ENCODE measurements at regions not wholly inside any gene's neighbourhood (a gene's known extent, or its start where the extent isn't known, plus 50 kb on each side); places are given as distances from the start of the nearest gene placed in this dataset.

- no peak for TF ChIP-seq BHLHE40 (IDR thresholded peaks at IDR 0.05; ENCODE audit: low read length)
- TF ChIP-seq TEAD2 (tag; IDR thresholded peaks at IDR 0.05): no peak
- TF ChIP-seq ZNF3 (CRISPR knock-in tag; IDR thresholded peaks at IDR 0.05): no peak
- TF ChIP-seq CTCF (IDR thresholded peaks at IDR 0.05 in 2 of 3, conservative IDR thresholded peaks at IDR 0.05 in 1 of 3; ENCODE audit: insufficient read depth in 2 of 3, low read depth in 1 of 3, low read length in 3 of 3): no peak
- no peak for TF ChIP-seq JUND (IDR thresholded peaks at IDR 0.05; ENCODE audit: borderline replicate concordance, low read depth, low read length)
- TF ChIP-seq JUND (tag; IDR thresholded peaks at IDR 0.05; ENCODE audit: borderline replicate concordance, low read depth, low read length): no peak
- TF ChIP-seq DNMT1 (IDR thresholded peaks at IDR 0.05): no peak
- TF ChIP-seq TCF7L2 (IDR thresholded peaks at IDR 0.05; ENCODE audit: low read depth, low read length): no peak
- no peak for TF ChIP-seq ZNF785 (CRISPR knock-in tag; IDR thresholded peaks at IDR 0.05)
- no peak for TF ChIP-seq ATF2 (CRISPR knock-in tag; IDR thresholded peaks at IDR 0.05)
- no peak for TF ChIP-seq POLR2AphosphoS5 (IDR thresholded peaks at IDR 0.05; ENCODE audit: control insufficient read depth, insufficient read depth, low read depth, low read length)
- TF ChIP-seq MCM2 (IDR thresholded peaks at IDR 0.05; ENCODE audit: low read depth): no peak
Measured at GRCh38 chr5:159548517-159548916, 218.2 kb upstream of the IL12B start.
